GM06990 (cell line): ENCODE measurements at regions not wholly inside any gene's neighbourhood (a gene's known extent, or its start where the extent isn't known, plus 50 kb on each side); places are given as distances from the start of the nearest gene placed in this dataset.

Experiments used
- DNase-seq: peaks from one replicate; pipeline ENCODE4 v3.0.0-alpha.2; 2011; ENCODE audit not compliant: insufficient read length; ENCODE audit errors: extremely low read depth
- H3K27me3 ChIP-seq: replicated peaks from 2 replicates; pipeline ENCODE4 v1.6.0; 2011; ENCODE audit warnings: low read length; ENCODE audit not compliant: control insufficient read depth, insufficient read depth
- H3K36me3 ChIP-seq: 2 replicates; pipeline ENCODE4 v1.5.1; 2011; ENCODE audit warnings: low read length; ENCODE audit not compliant: control insufficient read depth, insufficient read depth
- H3K4me3 ChIP-seq: replicated peaks from 2 replicates; pipeline ENCODE4 v1.5.1; 2011; ENCODE audit warnings: low read depth, mild to moderate bottlenecking, control low read depth, low read length
- CTCF ChIP-seq: IDR thresholded peaks from 2 replicates; pipeline ENCODE4 v1.5.1; 2011; ENCODE audit warnings: low read length, control low read depth, mild to moderate bottlenecking, inconsistent platforms; ENCODE audit not compliant: insufficient read depth, poor library complexity, severe bottlenecking

- DNase-seq, result no peak
- Histone ChIP-seq H3K27me3 (no peaks in the 10 kb centered on the region), H3K36me3 (no peaks in the 10 kb centered on the region), H3K4me3 (no peak overlapping the region)
- TF ChIP-seq CTCF, result no peak
Observed at GRCh38 chr2:186129767-186130581, 356.1 kb upstream of the ZC3H15 start.

DNA sequence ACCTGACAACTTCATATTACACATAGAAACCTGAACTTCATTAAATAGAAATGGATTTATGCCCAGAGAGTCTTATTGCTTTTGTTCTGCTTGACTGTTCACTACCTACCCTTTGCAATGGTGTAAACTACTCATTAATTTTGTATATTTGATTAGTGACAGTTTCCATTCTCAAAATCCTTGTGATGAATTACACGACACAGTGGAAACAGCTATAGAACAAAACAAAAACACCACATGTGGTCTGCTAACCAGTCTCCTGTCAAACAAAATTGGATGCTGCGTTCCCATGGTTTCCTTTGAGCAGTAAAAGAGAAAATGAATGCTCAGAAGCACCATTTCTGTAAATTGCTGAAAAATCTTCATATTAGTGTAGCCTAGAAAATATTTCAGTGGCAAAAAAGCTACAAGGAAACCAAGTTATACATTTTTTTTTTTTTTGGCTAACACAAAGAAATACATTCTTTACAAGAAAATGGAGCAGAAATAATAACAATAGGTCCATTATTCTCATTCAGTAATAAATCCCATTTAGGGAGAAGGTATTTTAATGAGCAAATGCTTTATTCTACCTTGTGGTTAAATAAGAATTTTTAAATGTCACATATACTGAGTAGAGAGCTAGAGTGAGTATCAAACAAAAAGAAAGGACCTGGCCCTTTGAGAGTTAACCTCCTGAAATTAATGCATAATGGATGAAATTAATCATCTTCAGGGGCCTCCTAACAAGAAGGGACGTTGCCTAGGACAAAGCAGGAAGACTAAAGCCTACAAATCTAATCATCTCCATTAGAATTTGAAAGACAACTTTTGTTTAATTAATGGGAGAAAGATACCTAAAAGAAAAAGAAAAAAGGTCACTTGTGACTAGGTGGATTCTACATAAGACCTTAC is 355.1 kb upstream of the ZC3H15 start:
- Histone ChIP-seq H3K4me3 (no peak overlapping the region), H3K36me3 (no peaks in the 10 kb centered on the region), H3K27me3 (no peaks in the 10 kb centered on the region)
- DNase-seq, result no peak
- no peak for TF ChIP-seq CTCF

GRCh38 chr2:186135686-186136085 is 350.4 kb upstream of the ZC3H15 start:
- no peak for TF ChIP-seq CTCF
- H3K4me3 ChIP-seq, result no peak overlapping the region
- no peak for DNase-seq
- no peaks in the 10 kb centered on the region for H3K27me3 ChIP-seq
- H3K36me3 ChIP-seq, result no peaks in the 10 kb centered on the region

GRCh38 chr2:186136860-186137259 is 349.2 kb upstream of the ZC3H15 start:
- no peaks in the 10 kb centered on the region for H3K36me3 ChIP-seq
- no peak for DNase-seq
- no peak for TF ChIP-seq CTCF

GRCh38 chr2:186138845-186139244 is 347.2 kb upstream of the ZC3H15 start:
- no peak overlapping the region for H3K4me3 ChIP-seq
- no peak for DNase-seq
- TF ChIP-seq CTCF, result no peak
- no peaks in the 10 kb centered on the region for H3K36me3 ChIP-seq
- H3K27me3 ChIP-seq, result no peaks in the 10 kb centered on the region

More at GRCh38 chr2:186136860-186137259, 349.2 kb upstream of the ZC3H15 start:
- H3K27me3 ChIP-seq, result no peaks in the 10 kb centered on the region
- no peak overlapping the region for H3K4me3 ChIP-seq
